NB4 (cell line): ENCODE measurements at regions not wholly inside any gene's neighbourhood (a gene's known extent, or its start where the extent isn't known, plus 50 kb on each side); places are given as distances from the start of the nearest gene placed in this dataset.

Source experiments
- POLR2A ChIP-seq: IDR thresholded peaks from 2 replicates; pipeline ENCODE4 v1.6.1; 2011; ENCODE audit warnings: mild to moderate bottlenecking; ENCODE audit not compliant: insufficient read length; ENCODE audit errors: extremely low read depth
- TF ChIP-seq, protein P1 (sequence below): IDR thresholded peaks from one replicate; pipeline ENCODE4 v1.5.1; 2012; ENCODE audit warnings: low read depth, low read length
- TF ChIP-seq, protein P2 (sequence below): IDR thresholded peaks from 2 replicates; pipeline ENCODE4 v1.6.1; 2011; ENCODE audit warnings: low read depth, low read length

DNA sequence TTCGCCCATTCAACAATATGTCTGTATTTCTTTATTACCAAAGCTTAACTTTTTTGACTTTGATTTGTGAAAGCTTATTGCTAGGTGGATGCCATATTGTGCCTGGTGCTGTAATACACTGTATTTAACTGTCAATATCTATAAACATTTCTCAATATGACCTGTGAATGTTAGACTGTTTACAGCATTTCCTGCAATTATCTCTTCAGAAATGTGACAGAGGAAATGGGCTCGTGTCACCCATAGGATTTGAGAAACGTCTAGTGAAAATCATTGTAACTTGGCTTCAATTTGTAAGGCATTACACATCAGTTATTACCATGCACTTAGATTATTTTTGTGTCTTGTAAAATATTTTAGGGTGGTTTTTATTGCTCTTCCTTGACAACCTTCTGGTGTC, 237.8 kb upstream of the ADGRL2 start:
- no peak for TF ChIP-seq POLR2A
- TF ChIP-seq, protein P1, sequence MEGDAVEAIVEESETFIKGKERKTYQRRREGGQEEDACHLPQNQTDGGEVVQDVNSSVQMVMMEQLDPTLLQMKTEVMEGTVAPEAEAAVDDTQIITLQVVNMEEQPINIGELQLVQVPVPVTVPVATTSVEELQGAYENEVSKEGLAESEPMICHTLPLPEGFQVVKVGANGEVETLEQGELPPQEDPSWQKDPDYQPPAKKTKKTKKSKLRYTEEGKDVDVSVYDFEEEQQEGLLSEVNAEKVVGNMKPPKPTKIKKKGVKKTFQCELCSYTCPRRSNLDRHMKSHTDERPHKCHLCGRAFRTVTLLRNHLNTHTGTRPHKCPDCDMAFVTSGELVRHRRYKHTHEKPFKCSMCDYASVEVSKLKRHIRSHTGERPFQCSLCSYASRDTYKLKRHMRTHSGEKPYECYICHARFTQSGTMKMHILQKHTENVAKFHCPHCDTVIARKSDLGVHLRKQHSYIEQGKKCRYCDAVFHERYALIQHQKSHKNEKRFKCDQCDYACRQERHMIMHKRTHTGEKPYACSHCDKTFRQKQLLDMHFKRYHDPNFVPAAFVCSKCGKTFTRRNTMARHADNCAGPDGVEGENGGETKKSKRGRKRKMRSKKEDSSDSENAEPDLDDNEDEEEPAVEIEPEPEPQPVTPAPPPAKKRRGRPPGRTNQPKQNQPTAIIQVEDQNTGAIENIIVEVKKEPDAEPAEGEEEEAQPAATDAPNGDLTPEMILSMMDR = no peak
- TF ChIP-seq, protein P2, sequence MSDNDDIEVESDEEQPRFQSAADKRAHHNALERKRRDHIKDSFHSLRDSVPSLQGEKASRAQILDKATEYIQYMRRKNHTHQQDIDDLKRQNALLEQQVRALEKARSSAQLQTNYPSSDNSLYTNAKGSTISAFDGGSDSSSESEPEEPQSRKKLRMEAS = no peak
